Right ventricle myocardium inferior (tissue), 1 donor: ENCODE measurements at regions not wholly inside any gene's neighbourhood (a gene's known extent, or its start where the extent isn't known, plus 50 kb on each side); places are given as distances from the start of the nearest gene placed in this dataset.
A peak's percentile ranks its signal among the peaks of the same experiment; 100 is the strongest.

ENCODE experiments used
- ATAC-seq: fragments of 200-7000 bp; cut with Tn5 transposase; one replicate; pipeline ENCODE4 v1.9.1; 2020; ENCODE audit warnings: mild to moderate bottlenecking, moderate library complexity
- DNase-seq: peaks from one replicate; pipeline ENCODE4 v3.0.0; 2021; ENCODE audit errors: missing footprints
- intact Hi-C: fragments of 100-400 bp; cut with DNase I; formaldehyde crosslinking; loops from one replicate; pipeline ENCODE4 v1.11.0; 2022
- donor health status: DM: no; HTN: yes; CAD: no; lungs with severe emphysema.

DNA sequence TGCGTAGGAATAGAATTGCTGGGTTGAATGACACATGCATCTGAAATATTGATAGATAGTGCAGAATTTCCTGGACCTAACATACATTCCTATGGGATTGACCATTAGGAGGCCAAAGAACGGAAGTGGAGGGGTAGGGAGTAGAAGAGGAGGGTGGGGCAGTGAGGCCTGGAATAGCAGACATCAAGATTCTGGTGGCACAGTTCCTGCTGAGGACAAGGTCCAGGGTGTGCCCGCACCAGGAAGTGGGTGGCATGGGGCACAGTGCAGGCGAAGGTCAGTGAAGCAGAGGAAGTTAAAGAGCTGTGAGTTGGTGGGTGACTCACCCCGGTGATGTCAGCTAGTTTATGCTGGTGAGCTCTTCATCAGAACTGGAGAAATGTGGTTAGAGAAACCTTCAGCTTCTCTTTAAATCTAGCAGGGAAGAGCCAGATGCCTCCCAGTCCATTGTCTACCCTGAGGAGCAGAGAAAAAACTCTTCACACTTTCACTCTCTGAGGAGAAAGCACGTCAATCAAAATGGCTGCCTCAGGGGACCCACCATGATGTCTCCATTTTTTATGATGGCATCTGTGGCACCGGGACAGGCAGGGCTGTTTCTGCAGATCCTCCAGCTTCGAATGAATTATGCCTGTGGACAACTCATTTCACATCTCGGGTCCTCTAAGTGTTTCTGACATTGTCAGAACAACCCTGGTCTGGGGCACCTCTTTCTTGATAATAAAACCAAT is 55.9 kb upstream of the CTLA4 start:
- ATAC-seq = peak; percentile 77
- peak; percentile 87 for DNase-seq

DNA sequence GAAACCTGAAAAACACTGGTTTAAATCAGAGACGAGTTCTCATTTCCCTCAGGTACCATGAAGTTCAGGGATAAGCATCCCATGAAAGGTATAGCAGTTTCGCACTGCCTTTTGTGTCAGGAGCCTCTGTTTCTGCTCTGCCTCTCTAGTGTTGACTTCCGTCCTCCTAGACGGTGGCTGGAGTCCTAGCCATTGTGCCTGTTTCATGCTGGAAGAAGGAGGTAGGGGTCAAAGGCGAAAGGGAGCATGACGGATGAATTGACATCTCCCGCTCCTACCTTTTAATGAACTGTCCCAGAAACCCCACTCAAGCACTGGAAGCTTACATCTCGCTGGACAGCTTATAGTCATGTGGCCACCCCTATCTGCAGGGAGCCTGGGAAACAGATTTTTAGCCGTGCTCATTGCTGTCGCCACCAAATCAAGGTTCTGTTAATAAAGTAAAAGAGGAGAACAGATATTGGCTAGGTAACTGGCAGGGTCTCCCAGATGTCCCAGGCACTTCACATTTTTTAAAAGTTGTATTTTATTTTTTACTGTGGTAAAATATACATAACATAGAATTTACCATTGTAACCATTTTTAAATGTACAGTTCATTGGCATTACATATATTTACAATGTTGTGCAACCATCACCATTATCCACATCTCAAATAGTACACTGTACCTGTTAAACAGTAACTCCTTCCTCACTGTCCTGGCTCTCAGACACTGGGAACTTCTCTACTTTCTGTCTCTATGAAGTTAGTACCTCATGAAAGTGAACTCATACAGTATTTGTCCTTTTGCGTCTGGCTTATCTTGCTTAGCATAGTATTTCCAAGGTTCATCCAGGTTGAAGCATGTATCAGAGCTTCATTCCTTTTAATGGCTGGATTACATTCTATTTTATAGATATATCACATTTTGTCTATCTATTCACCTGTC is 55.0 kb upstream of the CTLA4 start:
- intact Hi-C loops = loop anchor here (5.0 kb wide), 1 partner anchor 280 kb away; no protein-coding TSS in a partner anchor
- ATAC-seq = no peak

More for the DNA sequence above, 55.9 kb upstream of the CTLA4 start:
- intact Hi-C loops = loop anchor here (5.0 kb wide), 1 partner anchor 279 kb away; no protein-coding TSS in a partner anchor

DNA sequence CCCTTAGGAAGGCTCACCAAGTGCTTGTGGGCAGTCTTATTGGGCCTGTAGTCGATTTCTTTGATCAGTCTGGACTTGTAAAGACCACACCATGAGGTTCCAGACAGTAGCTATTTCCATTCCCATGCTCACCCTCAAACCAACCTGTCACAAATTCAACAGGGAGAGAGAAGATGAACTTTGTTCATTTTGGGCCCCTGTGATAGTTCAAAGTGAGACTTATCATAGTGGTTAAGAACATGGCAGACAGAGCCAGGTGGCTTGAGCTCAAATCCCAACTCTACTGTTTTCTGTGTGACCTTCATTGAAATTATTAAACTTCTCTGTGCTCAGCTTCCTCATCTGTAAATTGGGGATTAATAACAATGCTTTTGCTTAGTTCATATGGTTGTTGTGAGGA is 53.9 kb upstream of the CTLA4 start:
- no peak for DNase-seq
- intact Hi-C loops = loop anchor here (2.0 to 5.0 kb wide), 3 partner anchors 95 to 329 kb away; no protein-coding TSS in a partner anchor
- ATAC-seq = no peak

More for the DNA sequence above, 55.0 kb upstream of the CTLA4 start:
- DNase-seq = no peak

DNA sequence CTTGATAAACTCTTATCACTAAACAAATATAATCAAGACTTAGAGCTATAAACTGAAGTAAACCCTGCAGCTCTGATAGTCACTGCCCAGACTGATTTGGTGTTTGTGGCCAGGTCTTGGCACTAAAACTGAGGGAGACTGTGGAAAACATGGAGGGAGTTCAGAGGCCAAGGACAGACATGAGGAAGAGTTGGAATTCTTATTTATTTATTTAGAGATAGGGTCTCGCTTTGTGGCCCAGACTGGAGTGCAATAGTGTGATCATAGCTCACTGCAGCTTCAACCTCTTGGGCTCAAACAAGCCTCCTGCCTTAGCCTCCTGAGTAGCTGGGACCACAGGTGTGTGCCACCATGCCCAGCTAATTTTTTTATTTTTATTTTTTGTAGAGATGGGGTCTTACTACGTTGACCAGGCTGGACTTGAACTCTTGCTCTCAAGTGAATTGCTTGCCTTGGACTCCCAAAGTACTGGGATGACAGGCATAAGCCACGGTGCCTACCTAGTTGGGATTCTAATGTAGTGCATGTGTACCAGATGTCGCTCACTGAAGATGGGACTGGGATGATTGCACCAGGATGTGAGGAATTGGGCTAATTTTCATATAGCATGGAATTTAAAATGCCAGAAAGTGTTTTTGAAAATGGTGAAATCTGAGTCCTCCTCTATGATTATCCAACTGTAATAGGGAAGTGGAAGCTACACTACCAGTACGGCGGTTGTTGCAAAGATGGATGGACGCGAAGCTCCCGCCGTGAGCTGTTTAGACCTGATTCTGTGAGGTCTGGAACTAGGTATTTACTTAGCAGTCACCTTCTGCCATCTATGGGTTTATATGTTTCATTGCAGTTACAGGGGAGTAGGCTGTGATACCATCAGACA is 52.7 kb upstream of the CTLA4 start:
- ATAC-seq (peak; percentile 81), DNase-seq (no peak)
- intact Hi-C loops = loop anchor here (2.0 to 5.0 kb wide), 5 partner anchors 94 to 578 kb away; partner anchors contain the start of gene CYP20A1

- no peak for DNase-seq
- ATAC-seq = no peak
- intact Hi-C loops = loop anchor here (2.0 to 5.0 kb wide), 4 partner anchors 93 to 578 kb away; partner anchors contain the start of gene CYP20A1
These were observed 52.1 kb upstream of the CTLA4 start for GRCh38 chr2:203815541-203815898.

- intact Hi-C loops = loop anchor here (5.0 kb wide), 2 partner anchors 165 to 580 kb away; partner anchors contain the start of gene CYP20A1
- ATAC-seq = no peak
- no peak for DNase-seq
These were observed 50.4 kb upstream of the CTLA4 start for GRCh38 chr2:203817147-203817546.
